Stomach (tissue), 8 donors: ENCODE measurements at regions not wholly inside any gene's neighbourhood (a gene's known extent, or its start where the extent isn't known, plus 50 kb on each side); places are given as distances from the start of the nearest gene placed in this dataset.
"Not testable (repeated sequence)": the region's sequence is repeated elsewhere in the genome, so short reads cannot be mapped to it uniquely, and the experiment has no call there.

Experiments
- DNase-seq, 2 donors: peaks; one replicate each; pipeline versions ENCODE4 v3.0.0 to v3.0.0-alpha.2; 2013 to 2019
- H3K27ac ChIP-seq, 5 donors: fragments of 200-600 bp in 4 of 5; sonication (generic) in 4 of 5; one replicate each; pipeline ENCODE4 v1.5.1; 2013 to 2019; ENCODE audit warnings: mild to moderate bottlenecking in 1 of 5, moderate library complexity in 1 of 5
- H3K27me3 ChIP-seq, 3 donors: fragments of 200-600 bp; sonication (generic); one replicate each; pipeline ENCODE4 v1.5.1; 2017 to 2019; ENCODE audit warnings: mixed run types in 1 of 3
- H3K36me3 ChIP-seq, 4 donors: fragments of 200-600 bp; sonication (generic); 1 replicate in 3 of 4; 2 replicates in 1 of 4; pipeline ENCODE4 v1.5.1; 2016 to 2019
- H3K4me1 ChIP-seq, 4 donors: fragments of 200-600 bp; sonication (generic); one replicate each; pipeline ENCODE4 v1.5.1; 2016 to 2019
- H3K4me3 ChIP-seq, 4 donors: fragments of 200-600 bp; sonication (generic) in 3 of 4; one replicate each; pipeline ENCODE4 v1.5.1; 2016 to 2019; ENCODE audit warnings: mild to moderate bottlenecking in 1 of 4
- H3K9me3 ChIP-seq, 4 donors: fragments of 200-600 bp; sonication (generic); one replicate each; pipeline ENCODE4 v1.5.1; 2016 to 2019
- CTCF ChIP-seq, 7 experiments: fragments of 450-650 bp in 4 of 7; fragments of 200-600 bp in 3 of 7; sonication (generic) in 3 of 7; IDR thresholded peaks; one replicate each; pipeline ENCODE4 v1.5.1; 2016 to 2019; ENCODE audit warnings: antibody characterized with exemption in 7 of 7, control low read depth in 2 of 7, mild to moderate bottlenecking in 1 of 7
- EP300 ChIP-seq: sonication (generic); formaldehyde crosslinking; IDR thresholded peaks from one replicate; pipeline ENCODE4 v1.6.1; 2017; ENCODE audit warnings: antibody characterized with exemption
- POLR2A ChIP-seq, 4 donors: fragments of 450-650 bp; IDR thresholded peaks; one replicate each; pipeline ENCODE4 v1.6.1; 2016; ENCODE audit warnings: antibody characterized with exemption in 4 of 4, control low read depth in 2 of 4, mild to moderate bottlenecking in 1 of 4, moderate library complexity in 1 of 4
- POLR2AphosphoS5 ChIP-seq, 3 donors: sonication (generic); formaldehyde crosslinking; IDR thresholded peaks; one replicate each; pipeline ENCODE4 v1.6.1; 2016; ENCODE audit warnings: antibody characterized with exemption in 3 of 3
- WGBS, 5 donors: extraction: QIAGEN DNeasy Blood & Tissue Kit in 3 of 5; methylation state at CpG; one replicate each; pipeline versions ENCODE4 v1.1.5 to v1.1.7; 2013 to 2018; 5-methylcytosine and 5-hydroxymethylcytosine counted together
- intact Hi-C: fragments of 100-400 bp; cut with DNase I; formaldehyde crosslinking; loops from one replicate; pipeline ENCODE4 v1.15.1; 2023; ENCODE audit warnings: low total_unique reads
- donor health status: healthy with polysubstance abuse.
- donor health status: Bipolar disorder and iron deficiency.
- donor health status: healthy.

- intact Hi-C loops, result no loop called here
- H3K27ac ChIP-seq, result no peak overlapping the region
- no peaks in the 10 kb centered on the region for H3K9me3 ChIP-seq
- no peaks in the 10 kb centered on the region for H3K4me1 ChIP-seq
- no peak overlapping the region for H3K4me3 ChIP-seq
- H3K36me3 ChIP-seq, result no peaks in the 10 kb centered on the region
- H3K27me3 ChIP-seq, result peaks cover 0 to 20% (median 0%) of the 10 kb centered on the region in 3 donors
- TF ChIP-seq POLR2AphosphoS5 (IDR thresholded peaks at IDR 0.05) (no peak), EP300 (no peak), CTCF (IDR thresholded peaks at IDR 0.05) (no peak)
- WGBS, 5 donors, result 86 to 92% (median 88%) methylated on average over 30 to 33 of the region's 33 CpGs
- DNase-seq, result no peak
Observed at GRCh38 chr12:131282292-131283080, 328.8 kb downstream of the ADGRD1 start.

- H3K4me1 ChIP-seq, result no peaks in the 10 kb centered on the region
- no peak for TF ChIP-seq POLR2AphosphoS5 (IDR thresholded peaks at IDR 0.05)
- TF ChIP-seq POLR2A (IDR thresholded peaks at IDR 0.05), result no peak
- intact Hi-C loops, result no loop called here
- H3K9me3 ChIP-seq, result no peaks in the 10 kb centered on the region
- no peak overlapping the region for H3K27ac ChIP-seq
- no peak for DNase-seq
- 75 to 86% (median 79%) methylated on average over 5 to 11 of the region's 11 CpGs for WGBS, 5 donors
- H3K4me3 ChIP-seq, result no peak overlapping the region
- H3K27me3 ChIP-seq, result peaks cover 0 to 29% (median 0%) of the 10 kb centered on the region in 3 donors
- no peaks in the 10 kb centered on the region for H3K36me3 ChIP-seq
Observed at GRCh38 chr12:131283191-131283861, 329.6 kb downstream of the ADGRD1 start.

GRCh38 chr12:131283862-131284825, 330.4 kb downstream of the ADGRD1 start:
- DNase-seq, H3K27ac ChIP-seq, H3K9me3 ChIP-seq, H3K4me1 ChIP-seq, H3K36me3 ChIP-seq, H3K4me3 ChIP-seq, intact Hi-C loops: not testable (repeated sequence)
- 75 to 82% (median 80%) methylated on average over 26 to 31 of the region's 32 CpGs for WGBS, 5 donors
- peaks cover 0 to 24% (median 0%) of the 10 kb centered on the region in 3 donors for H3K27me3 ChIP-seq

GRCh38 chr12:131284954-131285904, 331.5 kb downstream of the ADGRD1 start:
- H3K4me3 ChIP-seq, H3K36me3 ChIP-seq, H3K27ac ChIP-seq, H3K4me1 ChIP-seq, intact Hi-C loops, H3K9me3 ChIP-seq, DNase-seq: not testable (repeated sequence)
- peaks cover 0 to 19% (median 0%) of the 10 kb centered on the region in 3 donors for H3K27me3 ChIP-seq
- WGBS, 5 donors, result 57 to 63% (median 59%) methylated on average over 4 to 8 of the region's 9 CpGs

- intact Hi-C loops, H3K36me3 ChIP-seq: not testable (repeated sequence)
- 83 to 91% (median 87%) methylated on average over 8 to 16 of the region's 19 CpGs for WGBS, 5 donors
Observed at GRCh38 chr12:131285905-131286295, 332.2 kb downstream of the ADGRD1 start.

GRCh38 chr12:131286301-131286700, 332.6 kb downstream of the ADGRD1 start:
- 72 to 84% (median 83%) methylated on average over 4 to 15 of the region's 24 CpGs for WGBS, 5 donors
- H3K27ac ChIP-seq, DNase-seq, H3K9me3 ChIP-seq, intact Hi-C loops, H3K4me3 ChIP-seq, H3K4me1 ChIP-seq, H3K36me3 ChIP-seq: not testable (repeated sequence)
- peaks cover 0 to 19% (median 0%) of the 10 kb centered on the region in 3 donors for H3K27me3 ChIP-seq

More at GRCh38 chr12:131285905-131286295, 332.2 kb downstream of the ADGRD1 start:
- H3K27me3 ChIP-seq, result peaks cover 0 to 19% (median 0%) of the 10 kb centered on the region in 3 donors
- H3K4me3 ChIP-seq, H3K9me3 ChIP-seq, H3K4me1 ChIP-seq, H3K27ac ChIP-seq, DNase-seq: not testable (repeated sequence)
